GM21576 (cell line): ENCODE measurements at regions not wholly inside any gene's neighbourhood (a gene's known extent, or its start where the extent isn't known, plus 50 kb on each side); places are given as distances from the start of the nearest gene placed in this dataset.

Experiments
- ATAC-seq: cut with Tn5 transposase; IDR thresholded peaks from one replicate; pipeline ENCODE4 v1.9.1; 2021; ENCODE audit warnings: mild to moderate bottlenecking, moderate library complexity; ENCODE audit not compliant: unreplicated experiment

GRCh38 chr2:43088143-43089073 lies 138.0 kb downstream of the ZFP36L2 start:
- ATAC-seq = no peak

GRCh38 chr2:43087413-43087812 lies 139.0 kb downstream of the ZFP36L2 start:
- ATAC-seq = no peak

GRCh38 chr2:43086451-43087221 lies 139.8 kb downstream of the ZFP36L2 start:
- ATAC-seq = no peak

GRCh38 chr2:43085929-43086328 lies 140.5 kb downstream of the ZFP36L2 start:
- ATAC-seq = no peak

- ATAC-seq = no peak
These were observed 140.9 kb downstream of the ZFP36L2 start for GRCh38 chr2:43085505-43085904.

- no peak for ATAC-seq
These were observed 141.7 kb downstream of the ZFP36L2 start for GRCh38 chr2:43084699-43085091.

GRCh38 chr2:43083710-43084698 lies 142.4 kb downstream of the ZFP36L2 start:
- no peak for ATAC-seq

GRCh38 chr2:43082903-43083677 lies 143.3 kb downstream of the ZFP36L2 start:
- ATAC-seq = no peak

GRCh38 chr2:43082111-43082894 lies 144.1 kb downstream of the ZFP36L2 start:
- no peak for ATAC-seq

GRCh38 chr2:43081131-43081765 lies 145.2 kb downstream of the ZFP36L2 start:
- ATAC-seq = no peak

GRCh38 chr2:43080571-43081021 lies 145.8 kb downstream of the ZFP36L2 start:
- ATAC-seq = no peak

GRCh38 chr2:43078781-43079755 lies 147.3 kb downstream of the ZFP36L2 start:
- ATAC-seq = no peak

- no peak for ATAC-seq
These were observed 148.1 kb downstream of the ZFP36L2 start for GRCh38 chr2:43078301-43078700.

- ATAC-seq = no peak
These were observed 148.5 kb downstream of the ZFP36L2 start for GRCh38 chr2:43077876-43078275.

GRCh38 chr2:43076676-43077075 lies 149.7 kb downstream of the ZFP36L2 start:
- ATAC-seq = no peak

- no peak for ATAC-seq
These were observed 150.4 kb downstream of the ZFP36L2 start for GRCh38 chr2:43075811-43076585.
